ENCODE measurements at regions not wholly inside any gene's neighbourhood (a gene's known extent, or its start where the extent isn't known, plus 50 kb on each side); places are given as distances from the start of the nearest gene placed in this dataset.

DNA sequence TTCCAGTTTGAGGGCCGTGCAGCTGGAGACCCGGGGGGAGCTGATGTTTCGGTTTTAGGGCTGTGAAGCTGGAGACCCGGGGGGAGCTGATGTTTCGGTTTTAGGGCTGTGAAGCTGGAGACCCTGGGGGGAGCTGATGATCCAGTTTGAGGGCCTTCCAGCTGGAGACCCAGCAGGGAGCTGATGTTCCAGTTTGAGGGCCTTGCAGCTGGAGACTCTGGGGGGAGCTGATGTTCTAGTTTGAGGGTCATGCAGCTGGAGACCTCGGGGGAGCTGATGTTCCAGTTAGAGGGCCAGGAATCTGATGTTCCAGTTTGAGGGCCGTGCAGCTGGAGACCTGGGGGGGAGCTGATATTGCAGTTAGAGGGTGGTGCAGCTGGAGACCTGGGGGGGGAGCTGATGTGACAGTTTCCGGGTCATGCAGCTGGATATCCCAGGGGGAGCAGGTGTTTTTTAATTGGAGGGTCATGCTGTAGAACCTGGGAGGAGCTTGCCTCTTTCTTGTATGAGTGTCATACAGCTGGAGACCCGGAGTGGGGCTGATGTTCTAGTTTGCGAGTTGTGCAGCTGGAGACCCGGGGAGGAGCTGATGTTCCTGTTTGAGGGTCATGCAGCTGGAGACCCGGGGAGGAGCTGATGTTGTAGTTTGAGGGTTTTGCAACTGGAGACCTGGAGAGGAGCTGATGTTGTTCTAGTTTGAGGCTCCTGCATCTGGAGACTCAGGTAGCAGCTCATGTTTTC, 153.2 kb downstream of the RTP5 start:
- TF ChIP-seq CTCF (IDR thresholded peaks at IDR 0.05; ENCODE audit: low read depth, low read length) = no peak
- H3K27me3 ChIP-seq = no peaks in the 10 kb centered on the region
- no peak overlapping the region for H3K27ac ChIP-seq
- no peaks in the 10 kb centered on the region for H3K36me3 ChIP-seq
- no peak overlapping the region for H3K4me3 ChIP-seq
- no peak for DNase-seq (ENCODE audit: low read depth in 1 of 2, low spot score in 1 of 2)
- no peaks in the 10 kb centered on the region for H3K4me1 ChIP-seq (ENCODE audit: low read depth)
- no peaks in the 10 kb centered on the region for H3K9me3 ChIP-seq (ENCODE audit: low read depth)

GRCh38 chr2:242024751-242025355, 155.3 kb downstream of the RTP5 start:
- Histone ChIP-seq H3K27me3 (no peaks in the 10 kb centered on the region), H3K36me3 (no peaks in the 10 kb centered on the region), H3K4me1 (ENCODE audit: low read depth) (no peaks in the 10 kb centered on the region), H3K27ac (no peak overlapping the region), H3K4me3 (no peak overlapping the region), H3K9me3 (ENCODE audit: low read depth) (no peaks in the 10 kb centered on the region)
- no peak for TF ChIP-seq CTCF (IDR thresholded peaks at IDR 0.05; ENCODE audit: low read depth, low read length)
- DNase-seq (ENCODE audit: low read depth in 1 of 2, low spot score in 1 of 2) = no peak

- no peaks in the 10 kb centered on the region for H3K27me3 ChIP-seq
- H3K9me3 ChIP-seq (ENCODE audit: low read depth) = no peaks in the 10 kb centered on the region
- no peak overlapping the region for H3K27ac ChIP-seq
- TF ChIP-seq CTCF (IDR thresholded peaks at IDR 0.05; ENCODE audit: low read depth, low read length) = no peak
- no peak for DNase-seq (ENCODE audit: low read depth in 1 of 2, low spot score in 1 of 2)
- H3K4me1 ChIP-seq (ENCODE audit: low read depth) = no peaks in the 10 kb centered on the region
- H3K4me3 ChIP-seq = no peak overlapping the region
- no peaks in the 10 kb centered on the region for H3K36me3 ChIP-seq
These were observed 158.3 kb downstream of the RTP5 start for GRCh38 chr2:242027676-242028450.

DNA sequence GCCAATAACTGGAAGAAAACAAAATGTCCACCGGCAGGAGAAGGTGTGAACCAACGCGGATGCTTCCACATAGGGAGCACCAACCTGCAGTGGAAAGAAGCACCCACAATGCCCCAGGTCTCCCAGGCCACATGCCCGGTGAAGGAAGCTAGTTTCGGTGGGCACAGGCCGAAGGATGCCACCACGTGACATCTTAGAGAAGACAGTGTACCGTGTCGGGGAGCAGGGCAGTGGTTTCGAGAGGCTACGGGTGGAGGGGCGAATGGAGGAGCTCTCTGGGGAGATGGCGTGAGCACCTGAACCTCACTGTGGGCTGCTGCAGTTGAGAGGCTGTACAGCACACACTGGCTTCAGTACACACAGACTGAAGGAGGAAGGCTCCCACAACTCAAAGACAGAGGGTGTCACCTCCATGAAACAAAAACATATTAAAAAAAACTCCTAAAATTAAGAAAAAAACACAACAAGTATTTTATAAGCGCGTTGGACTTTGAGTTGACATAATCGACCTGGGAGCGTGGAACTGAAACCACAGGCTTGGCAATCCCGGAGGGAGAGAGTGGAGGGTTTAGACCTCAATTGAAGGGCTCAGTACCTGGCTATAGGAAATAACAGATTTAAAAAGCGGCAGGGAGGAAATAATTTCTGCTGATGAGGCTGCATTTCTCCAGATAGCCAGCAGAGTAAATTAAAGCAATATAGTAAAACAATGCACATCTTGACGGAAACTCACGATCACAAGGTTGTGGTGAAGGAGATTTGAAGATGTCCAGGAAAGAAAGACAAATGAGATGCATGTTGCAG, 160.1 kb downstream of the RTP5 start:
- Histone ChIP-seq H3K9me3 (ENCODE audit: low read depth) (no peaks in the 10 kb centered on the region), H3K27ac (no peak overlapping the region), H3K4me3 (no peak overlapping the region), H3K36me3 (no peaks in the 10 kb centered on the region), H3K27me3 (no peaks in the 10 kb centered on the region), H3K4me1 (ENCODE audit: low read depth) (no peaks in the 10 kb centered on the region)
- TF ChIP-seq CTCF (IDR thresholded peaks at IDR 0.05; ENCODE audit: low read depth, low read length) = no peak
- DNase-seq (ENCODE audit: low read depth in 1 of 2, low spot score in 1 of 2) = no peak

- H3K27ac ChIP-seq = no peak overlapping the region
- H3K36me3 ChIP-seq = no peaks in the 10 kb centered on the region
- TF ChIP-seq CTCF (IDR thresholded peaks at IDR 0.05; ENCODE audit: low read depth, low read length) = no peak
- no peak overlapping the region for H3K4me3 ChIP-seq
- no peaks in the 10 kb centered on the region for H3K27me3 ChIP-seq
- no peak for DNase-seq (ENCODE audit: low read depth in 1 of 2, low spot score in 1 of 2)
- H3K9me3 ChIP-seq (ENCODE audit: low read depth) = no peaks in the 10 kb centered on the region
- H3K4me1 ChIP-seq (ENCODE audit: low read depth) = no peaks in the 10 kb centered on the region
These were observed 160.7 kb downstream of the RTP5 start for GRCh38 chr2:242030226-242030575.
